ENCODE measurements at regions not wholly inside any gene's neighbourhood (a gene's known extent, or its start where the extent isn't known, plus 50 kb on each side); places are given as distances from the start of the nearest gene placed in this dataset.

- ChIA-PET CTCF (no interaction called here), POLR2A (no interaction called here)
- peaks cover 3% of the 10 kb centered on the region; the same call in 1 of the 2 replicates for H3K36me3 Mint-ChIP-seq
- no peak for DNase-seq (ENCODE audit: low spot score)
- H3K4me3 Mint-ChIP-seq = no peak overlapping the region
- H3K9me3 Mint-ChIP-seq = peaks cover 13% of the 10 kb centered on the region
- no peak for ATAC-seq
- H3K27ac Mint-ChIP-seq = no peak overlapping the region
- TF ChIP-seq CREM (CRISPR knock-in tag; IDR thresholded peaks at IDR 0.05) = no peak
- no peak for TF ChIP-seq SMAD4 (CRISPR knock-in tag; IDR thresholded peaks at IDR 0.05)
- TF ChIP-seq JUN (CRISPR knock-in tag; IDR thresholded peaks at IDR 0.05) = no peak
- no peak for TF ChIP-seq ATF2 (CRISPR knock-in tag; IDR thresholded peaks at IDR 0.05; ENCODE audit: borderline replicate concordance, low read depth)
- TF ChIP-seq ERG (CRISPR knock-in tag; IDR thresholded peaks at IDR 0.05) = no peak
- no peak for TF ChIP-seq GTF2I (CRISPR knock-in tag; conservative IDR thresholded peaks at IDR 0.05)
- no peak for TF ChIP-seq OVOL2 (CRISPR knock-in tag; IDR thresholded peaks at IDR 0.05; ENCODE audit: borderline replicate concordance)
- no peak for TF ChIP-seq TEAD4 (CRISPR knock-in tag; IDR thresholded peaks at IDR 0.05)
- TF ChIP-seq ZNF396 (CRISPR knock-in tag; IDR thresholded peaks at IDR 0.05; ENCODE audit: borderline replicate concordance) = no peak
- no peak for TF ChIP-seq NR3C1 (CRISPR knock-in tag; conservative IDR thresholded peaks at IDR 0.05; ENCODE audit: low read depth)
- no peaks in the 10 kb centered on the region for H3K4me1 Mint-ChIP-seq
- H3K27me3 Mint-ChIP-seq (ENCODE audit: low read depth) = no peaks in the 10 kb centered on the region
These were observed 328.4 kb upstream of the GNAI1 start for GRCh38 chr7:79806161-79806734.

GRCh38 chr7:79790656-79791262 lies 337.3 kb upstream of the MAGI2 start:
- Mint-ChIP-seq H3K9me3 (no peaks in the 10 kb centered on the region), H3K27me3 (ENCODE audit: low read depth) (no peaks in the 10 kb centered on the region), H3K4me3 (no peak overlapping the region), H3K36me3 (no peaks in the 10 kb centered on the region), H3K4me1 (no peaks in the 10 kb centered on the region), H3K27ac (no peak overlapping the region)
- ChIA-PET CTCF (no interaction called here), POLR2A (no interaction called here)
- DNase-seq (ENCODE audit: low spot score) (no peak), ATAC-seq (no peak)
- TF ChIP-seq OVOL2 (CRISPR knock-in tag; IDR thresholded peaks at IDR 0.05; ENCODE audit: borderline replicate concordance) = no peak
- no peak for TF ChIP-seq ZNF512 (CRISPR knock-in tag; IDR thresholded peaks at IDR 0.05; ENCODE audit: borderline replicate concordance)
- TF ChIP-seq CREM (CRISPR knock-in tag; IDR thresholded peaks at IDR 0.05) = no peak
- TF ChIP-seq PRDM15 (CRISPR knock-in tag; IDR thresholded peaks at IDR 0.05) = no peak
- no peak for TF ChIP-seq USF1 (CRISPR knock-in tag; IDR thresholded peaks at IDR 0.05)
- no peak for TF ChIP-seq NFATC4 (CRISPR knock-in tag; IDR thresholded peaks at IDR 0.05)
- no peak for TF ChIP-seq RELA (CRISPR knock-in tag; IDR thresholded peaks at IDR 0.05; ENCODE audit: borderline replicate concordance)
- no peak for TF ChIP-seq ZNF219 (CRISPR knock-in tag; IDR thresholded peaks at IDR 0.05; ENCODE audit: borderline replicate concordance)
- no peak for TF ChIP-seq ZNF263 (CRISPR knock-in tag; IDR thresholded peaks at IDR 0.05; ENCODE audit: low read depth)
- no peak for TF ChIP-seq ZNF425 (CRISPR knock-in tag; conservative IDR thresholded peaks at IDR 0.05)
- no peak for TF ChIP-seq ELF4 (CRISPR knock-in tag; IDR thresholded peaks at IDR 0.05; ENCODE audit: low read depth)
- TF ChIP-seq ATF3 (CRISPR knock-in tag; conservative IDR thresholded peaks at IDR 0.05) = no peak
- TF ChIP-seq SMAD4 (CRISPR knock-in tag; IDR thresholded peaks at IDR 0.05) = no peak
- TF ChIP-seq ETV6 (CRISPR knock-in tag; IDR thresholded peaks at IDR 0.05) = no peak
- TF ChIP-seq ZNF232 (CRISPR knock-in tag; IDR thresholded peaks at IDR 0.05) = no peak
